PC-9 (cell line): ENCODE measurements at regions not wholly inside any gene's neighbourhood (a gene's known extent, or its start where the extent isn't known, plus 50 kb on each side); places are given as distances from the start of the nearest gene placed in this dataset.

Experiments used
- BruUV-seq: library from RNA; stranded (reverse); fragments of 400-500 nt; replicated peaks from 2 replicates; lab custom pipeline; 2021; lab: Mats Ljungman, UMichigan
- CTCF ChIA-PET: fragments of 300-600 bp; sonication (Branson Sonifier 250); formaldehyde crosslinking; loops from one replicate; lab custom pipeline; 2022; ENCODE audit warnings: antibody characterized with exemption; lab: Charles Lee
- POLR2A ChIA-PET: fragments of 300-600 bp; sonication (Branson Sonifier 250); formaldehyde crosslinking; loops from one replicate; lab custom pipeline; 2022; ENCODE audit warnings: antibody characterized with exemption; ENCODE audit not compliant: unreplicated experiment; lab: Charles Lee
- DNase-seq, 2 experiments: peaks; one replicate each; pipeline versions ENCODE4 v3.0.0 to v3.0.0-alpha.2; 2015 to 2022; ENCODE audit warnings: mixed read lengths in 1 of 2
- H2AFZ ChIP-seq: fragments of 200-600 bp; sonication (generic); 2 replicates; pipeline ENCODE4 v1.8.1; 2017; ENCODE audit warnings: antibody characterized with exemption
- H3F3A ChIP-seq: fragments of 200-600 bp; sonication (generic); 2 replicates; pipeline ENCODE4 v1.8.1; 2017; ENCODE audit warnings: antibody characterized with exemption, mild to moderate bottlenecking, low read depth; ENCODE audit not compliant: insufficient read depth
- H3K27ac ChIP-seq: fragments of 200-600 bp; sonication (generic); 2 replicates; pipeline ENCODE4 v1.6.1; 2016; ENCODE audit warnings: mixed run types
- H3K27me3 ChIP-seq: fragments of 200-600 bp; sonication (generic); 2 replicates; pipeline ENCODE4 v1.6.1; 2016; ENCODE audit warnings: low read depth, mixed run types; ENCODE audit not compliant: insufficient read depth
- H3K36me3 ChIP-seq: fragments of 200-600 bp; sonication (generic); 2 replicates; pipeline ENCODE4 v1.6.1; 2016; ENCODE audit warnings: low read depth, mixed run types
- H3K4me1 ChIP-seq: fragments of 200-600 bp; sonication (generic); replicated peaks from 2 replicates; pipeline ENCODE4 v1.6.1; 2016; ENCODE audit warnings: mixed run types; ENCODE audit not compliant: insufficient read depth
- H3K4me2 ChIP-seq: fragments of 200-600 bp; sonication (generic); 2 replicates; pipeline ENCODE4 v1.6.1; 2017; ENCODE audit warnings: mixed run types
- H3K4me3 ChIP-seq: fragments of 200-600 bp; sonication (generic); 2 replicates; pipeline ENCODE4 v1.6.1; 2016; ENCODE audit warnings: mixed run types
- H3K79me2 ChIP-seq: fragments of 200-600 bp; sonication (generic); 2 replicates; pipeline ENCODE4 v1.6.1; 2017; ENCODE audit warnings: low read depth, mixed run types
- H3K9me2 ChIP-seq: fragments of 200-600 bp; sonication (generic); 2 replicates; pipeline ENCODE4 v1.8.1; 2017; ENCODE audit warnings: mild to moderate bottlenecking; ENCODE audit not compliant: insufficient read depth
- H3K9me3 ChIP-seq: fragments of 200-600 bp; sonication (generic); 2 replicates; pipeline ENCODE4 v1.8.1; 2016; ENCODE audit warnings: low read depth; ENCODE audit not compliant: insufficient read depth
- H4K20me1 ChIP-seq: fragments of 200-600 bp; sonication (generic); 2 replicates; pipeline ENCODE4 v1.8.1; 2017; ENCODE audit not compliant: insufficient read depth
- CTCF ChIP-seq: fragments of 200-600 bp; sonication (generic); conservative IDR thresholded peaks from 2 replicates; pipeline ENCODE4 v1.6.1; 2017; ENCODE audit warnings: mixed run types, antibody characterized with exemption, mild to moderate bottlenecking, moderate library complexity
- EZH2 ChIP-seq: fragments of 200-600 bp; sonication (generic); IDR thresholded peaks from 2 replicates; pipeline ENCODE4 v1.8.0; 2017; ENCODE audit warnings: antibody characterized with exemption, low read depth
- intact Hi-C: fragments of 100-400 bp; cut with micrococcal nuclease; formaldehyde crosslinking; loops from one replicate; pipeline ENCODE4 v1.10.0; 2022; ENCODE audit not compliant: unreplicated experiment

GRCh38 chr1:219784660-219785381 is 143.5 kb downstream of the SLC30A10 start:
- no peak overlapping the region for H3K27ac ChIP-seq
- BruUV-seq = no TSS peak
- no peak for TF ChIP-seq EZH2
- no peak for TF ChIP-seq CTCF
- no peaks in the 10 kb centered on the region for H3K79me2 ChIP-seq
- H3K4me2 ChIP-seq = no peak overlapping the region
- intact Hi-C loops = no loop called here
- no peaks in the 10 kb centered on the region for H3K9me2 ChIP-seq
- ChIA-PET POLR2A (no interaction called here), CTCF (no interaction called here)
- H3K9me3 ChIP-seq = no peaks in the 10 kb centered on the region
- H3K4me3 ChIP-seq = no peak overlapping the region
- no peaks in the 10 kb centered on the region for H3F3A ChIP-seq
- DNase-seq = no peak
- no peaks in the 10 kb centered on the region for H3K36me3 ChIP-seq
- H4K20me1 ChIP-seq = no peaks in the 10 kb centered on the region
- no peaks in the 10 kb centered on the region for H3K27me3 ChIP-seq
- H2AFZ ChIP-seq = no peak overlapping the region
- H3K4me1 ChIP-seq = no peaks in the 10 kb centered on the region

- Histone ChIP-seq H3K27me3 (no peaks in the 10 kb centered on the region), H2AFZ (no peak overlapping the region), H3K4me3 (no peak overlapping the region), H3K4me1 (no peaks in the 10 kb centered on the region), H3K4me2 (no peak overlapping the region), H4K20me1 (no peaks in the 10 kb centered on the region), H3K36me3 (no peaks in the 10 kb centered on the region), H3K79me2 (no peaks in the 10 kb centered on the region), H3K9me3 (no peaks in the 10 kb centered on the region), H3K27ac (no peak overlapping the region), H3K9me2 (no peaks in the 10 kb centered on the region), H3F3A (no peaks in the 10 kb centered on the region)
- TF ChIP-seq EZH2 (no peak), CTCF (no peak)
- CTCF ChIA-PET = no interaction called here
- POLR2A ChIA-PET = no interaction called here
- no TSS peak for BruUV-seq
- DNase-seq = no peak
- intact Hi-C loops = no loop called here
Measured at GRCh38 chr1:219783605-219784235, 144.6 kb downstream of the SLC30A10 start.

GRCh38 chr1:219782929-219783328 is 145.4 kb downstream of the SLC30A10 start:
- CTCF ChIA-PET = no interaction called here
- no peak overlapping the region for H3K4me2 ChIP-seq
- H3K9me2 ChIP-seq = no peaks in the 10 kb centered on the region
- no peaks in the 10 kb centered on the region for H3K79me2 ChIP-seq
- H3K4me3 ChIP-seq = no peak overlapping the region
- BruUV-seq = no TSS peak
- no peaks in the 10 kb centered on the region for H3K9me3 ChIP-seq
- no peaks in the 10 kb centered on the region for H3K4me1 ChIP-seq
- TF ChIP-seq CTCF (no peak), EZH2 (no peak)
- no peak overlapping the region for H2AFZ ChIP-seq
- no peaks in the 10 kb centered on the region for H4K20me1 ChIP-seq
- H3K27ac ChIP-seq = no peak overlapping the region
- no peaks in the 10 kb centered on the region for H3F3A ChIP-seq
- no peak for DNase-seq
- no peaks in the 10 kb centered on the region for H3K27me3 ChIP-seq
- intact Hi-C loops = no loop called here
- POLR2A ChIA-PET = no interaction called here
- H3K36me3 ChIP-seq = no peaks in the 10 kb centered on the region
